Fibroblast of upper back skin (primary cell): ENCODE measurements at regions not wholly inside any gene's neighbourhood (a gene's known extent, or its start where the extent isn't known, plus 50 kb on each side); places are given as distances from the start of the nearest gene placed in this dataset.

Experiments
- DNase-seq: peaks from one replicate; pipeline ENCODE4 v3.0.0-alpha.2; 2013

DNA sequence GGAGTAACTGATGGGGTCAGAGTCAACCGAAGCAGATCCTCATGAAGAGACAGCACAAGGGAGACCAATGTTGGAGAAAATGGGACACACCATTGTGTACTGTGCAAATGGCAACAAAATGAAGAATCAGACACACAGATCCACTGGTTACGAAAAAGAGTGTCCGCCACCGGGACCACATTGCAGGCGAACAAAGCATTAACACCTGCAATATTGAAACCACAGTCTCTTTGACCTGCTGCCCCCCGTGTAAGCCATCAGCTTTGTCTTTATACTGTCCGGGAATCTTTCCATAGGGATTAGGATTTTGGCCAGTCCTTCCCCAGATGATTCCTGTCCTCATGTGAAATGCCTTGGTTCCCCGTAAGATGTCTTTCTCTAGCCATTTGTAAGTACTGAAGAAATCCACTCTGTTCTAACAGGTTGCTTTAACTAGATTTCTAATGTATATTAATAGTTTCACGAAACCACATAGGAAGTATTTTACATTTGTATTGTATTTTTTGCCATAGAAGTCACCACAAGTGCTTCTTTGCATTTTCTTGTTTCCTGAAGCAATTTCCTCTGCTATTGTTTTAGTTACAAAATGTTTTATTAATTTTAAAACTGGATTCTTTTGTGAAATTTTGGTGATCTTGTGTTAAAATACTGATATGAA, 140.8 kb upstream of the NFE2L3 start:
- no peak for DNase-seq

DNA sequence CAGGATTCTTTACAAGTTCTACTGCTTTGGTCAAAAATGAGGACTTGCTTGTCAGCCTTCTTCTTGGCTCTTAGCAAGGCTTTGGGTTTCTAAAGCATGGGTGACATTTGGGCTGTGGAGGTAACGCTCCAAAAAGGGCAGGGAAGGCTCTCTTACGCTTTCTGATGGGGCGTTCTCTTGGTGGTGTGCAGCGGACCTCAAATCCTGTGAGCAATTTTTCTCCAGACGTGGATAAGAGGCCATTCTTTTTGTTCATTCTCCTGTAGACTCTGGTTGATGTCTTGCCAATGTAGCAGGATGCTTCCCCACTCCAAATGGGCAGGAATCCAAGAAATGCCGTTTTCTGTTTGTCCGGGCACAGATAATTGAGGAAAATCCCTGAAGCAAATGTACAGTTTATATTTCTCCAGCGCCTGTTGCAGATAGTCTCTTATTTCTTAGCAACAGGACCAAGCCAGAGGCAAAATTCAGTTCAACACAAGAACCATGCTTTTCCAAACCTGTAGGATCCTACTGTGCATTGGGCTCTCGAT, 138.4 kb upstream of the NFE2L3 start:
- no peak for DNase-seq

DNA sequence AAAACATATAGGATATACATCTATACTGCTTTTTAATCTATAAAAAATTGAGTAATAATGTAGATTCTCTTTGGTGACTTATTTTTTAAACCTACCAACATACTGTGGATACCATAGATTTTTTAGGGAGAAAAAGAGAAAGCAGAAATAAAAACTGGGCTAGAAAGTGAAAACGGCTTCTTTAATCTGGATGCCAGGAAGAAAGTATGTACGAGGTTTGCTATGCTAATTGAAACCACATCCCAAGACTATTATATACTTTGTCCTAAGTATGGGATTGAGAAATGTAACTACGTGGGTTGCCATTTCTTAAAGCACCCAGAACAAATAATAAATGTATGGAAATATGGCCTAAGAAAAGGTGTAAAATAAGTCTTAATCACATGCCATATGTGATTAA, 129.0 kb upstream of the NFE2L3 start:
- DNase-seq, result peak; percentile 18

DNA sequence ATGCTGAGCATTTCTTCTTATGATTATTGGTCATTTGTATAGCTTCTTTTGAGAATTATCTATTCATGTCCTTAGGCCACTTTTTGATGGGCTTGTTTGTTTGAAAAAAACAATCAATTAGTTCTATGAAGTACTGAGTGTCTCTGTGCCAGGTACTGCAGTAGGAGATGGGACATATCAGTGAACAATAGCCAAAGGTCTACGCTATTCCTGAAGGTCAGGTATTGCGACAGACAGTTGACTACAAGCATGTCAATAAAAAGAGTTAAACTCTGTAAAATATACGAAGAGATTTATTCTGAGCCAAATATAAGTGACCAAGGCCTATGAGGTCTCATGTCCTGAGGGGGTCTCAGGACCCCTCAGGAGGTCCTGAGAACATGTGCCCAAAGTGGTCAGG, 122.1 kb upstream of the NFE2L3 start:
- DNase-seq, result no peak

DNA sequence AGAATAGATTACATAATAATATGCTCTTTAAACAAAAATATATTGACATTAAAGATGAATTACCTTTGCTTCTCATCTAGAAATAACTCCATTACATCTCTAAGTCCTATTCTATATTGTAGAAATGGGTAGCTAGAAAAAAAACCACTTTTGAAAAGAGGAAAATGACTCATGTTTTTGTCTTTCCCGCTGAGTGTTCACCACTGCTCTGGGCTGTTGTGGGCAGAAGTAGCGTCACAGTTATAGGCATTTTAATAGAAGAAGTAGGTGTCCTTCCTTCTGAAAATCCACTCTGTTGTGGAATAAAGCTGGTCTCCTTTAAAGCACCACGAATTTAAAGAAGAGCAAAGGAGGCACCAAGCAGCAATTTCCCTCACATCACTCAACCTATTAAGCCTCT, 117.6 kb upstream of the NFE2L3 start:
- no peak for DNase-seq

DNA sequence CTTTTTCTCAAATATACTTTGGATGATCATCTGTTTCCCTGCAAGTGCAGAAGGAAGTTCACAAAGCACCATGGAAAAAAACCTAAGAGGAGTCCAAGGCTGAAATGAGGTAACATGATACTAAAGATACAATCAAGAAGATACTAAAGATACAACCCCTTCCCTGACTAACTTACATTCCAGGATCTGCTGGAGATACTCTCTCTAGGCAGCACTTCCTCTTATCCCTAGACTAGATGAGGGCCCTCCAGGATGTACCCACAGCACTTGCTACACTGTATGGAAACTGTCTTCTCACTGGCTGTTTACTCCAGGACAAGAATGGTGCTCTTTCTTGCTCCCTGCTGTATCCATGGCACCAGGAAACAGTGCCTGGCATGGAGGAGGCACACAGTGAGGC, 116.4 kb upstream of the NFE2L3 start:
- no peak for DNase-seq

DNA sequence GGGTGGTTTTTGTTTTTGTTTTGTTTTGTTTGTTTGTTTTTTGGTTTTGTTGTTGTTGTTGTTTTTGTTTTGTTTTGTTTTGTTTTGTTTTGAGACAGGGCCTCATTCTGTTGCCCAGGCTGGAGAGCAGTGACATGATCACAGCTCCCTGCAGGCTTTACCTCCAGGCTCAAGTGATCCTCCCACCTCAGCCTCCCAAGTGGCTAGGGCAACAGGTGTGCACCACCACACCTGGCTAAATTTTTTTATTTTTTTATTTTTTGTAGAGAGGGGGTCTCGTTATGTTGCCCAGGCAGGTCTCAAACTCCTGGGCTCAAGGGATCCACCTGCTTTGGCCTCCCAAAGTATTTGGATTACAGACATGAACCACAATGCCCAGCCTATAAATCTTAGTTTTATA, 115.9 kb upstream of the NFE2L3 start:
- no peak for DNase-seq

DNA sequence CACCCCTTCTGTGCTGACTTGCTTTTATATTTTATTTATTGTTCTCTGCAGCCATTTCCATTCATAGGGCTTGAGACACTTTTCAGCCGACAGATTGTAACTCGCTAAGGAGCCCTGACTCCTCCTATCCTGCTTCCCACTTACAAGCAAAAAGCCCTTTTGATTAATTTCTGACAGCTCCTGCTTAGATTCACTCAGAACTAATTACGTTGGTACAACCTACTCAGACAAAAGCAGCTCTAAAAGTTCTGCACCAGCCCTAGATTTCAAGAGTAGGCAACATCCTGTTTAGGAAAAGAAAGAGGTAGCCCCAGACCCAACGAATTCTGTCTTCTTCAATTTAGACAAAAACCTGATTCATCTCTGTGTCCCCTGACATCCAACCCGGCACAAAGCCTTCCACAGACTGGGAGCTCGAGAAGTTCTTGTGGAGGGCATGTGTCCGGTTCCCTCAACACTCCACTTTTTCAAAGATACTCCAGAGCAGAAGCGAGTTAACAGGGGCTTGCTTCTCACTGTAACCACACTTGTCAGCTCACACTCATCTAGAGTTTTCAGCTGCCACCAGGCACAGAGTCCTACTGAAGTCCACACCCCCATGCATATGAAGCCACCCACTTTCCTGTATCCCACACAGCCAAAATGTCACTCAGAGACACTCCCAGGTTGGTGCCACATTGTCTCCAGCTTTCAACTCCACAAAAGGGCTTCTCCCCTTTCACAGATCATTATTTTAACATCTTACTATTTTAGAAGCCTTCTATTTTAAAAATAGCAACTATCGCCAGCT, 113.6 kb upstream of the NFE2L3 start:
- DNase-seq, result no peak

DNA sequence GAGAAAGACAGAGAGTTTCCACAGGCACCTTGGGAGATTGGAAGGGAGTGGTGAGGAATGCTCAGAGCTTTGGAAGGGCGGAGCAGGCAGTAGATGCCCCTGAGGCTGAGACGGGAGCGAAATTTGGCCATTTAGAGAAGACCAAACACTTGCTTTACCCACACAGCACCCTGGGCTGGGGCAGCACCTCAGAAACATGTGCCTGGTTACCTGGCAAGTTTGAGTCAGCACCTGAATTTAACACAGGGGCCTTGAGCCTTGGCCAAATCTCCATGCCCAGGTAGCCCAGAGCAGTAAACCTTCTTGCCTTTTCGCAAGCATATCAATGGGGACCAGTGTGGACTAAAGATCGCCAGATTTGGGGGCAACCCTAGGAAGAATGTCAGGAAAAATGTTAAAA, 111.9 kb upstream of the NFE2L3 start:
- no peak for DNase-seq

DNA sequence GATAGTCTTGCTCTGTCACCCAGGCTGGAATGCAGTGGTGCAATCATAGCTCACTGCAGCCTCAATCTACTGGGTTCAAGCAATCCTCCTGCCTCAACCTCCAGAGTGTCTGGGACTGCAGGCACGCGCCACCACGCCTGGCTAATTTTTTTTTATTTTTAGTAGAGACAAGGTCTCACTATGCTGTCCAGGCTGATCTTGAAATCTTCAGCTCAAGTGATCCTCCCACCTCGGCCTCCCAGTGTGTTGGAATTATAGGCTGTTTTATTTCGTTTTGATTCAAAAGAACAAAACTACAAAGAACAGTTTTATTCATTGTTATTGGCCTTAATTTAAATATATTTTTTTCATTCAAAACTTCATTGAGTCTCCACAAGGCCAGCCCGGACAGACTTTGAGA, 109.8 kb upstream of the NFE2L3 start:
- no peak for DNase-seq

DNA sequence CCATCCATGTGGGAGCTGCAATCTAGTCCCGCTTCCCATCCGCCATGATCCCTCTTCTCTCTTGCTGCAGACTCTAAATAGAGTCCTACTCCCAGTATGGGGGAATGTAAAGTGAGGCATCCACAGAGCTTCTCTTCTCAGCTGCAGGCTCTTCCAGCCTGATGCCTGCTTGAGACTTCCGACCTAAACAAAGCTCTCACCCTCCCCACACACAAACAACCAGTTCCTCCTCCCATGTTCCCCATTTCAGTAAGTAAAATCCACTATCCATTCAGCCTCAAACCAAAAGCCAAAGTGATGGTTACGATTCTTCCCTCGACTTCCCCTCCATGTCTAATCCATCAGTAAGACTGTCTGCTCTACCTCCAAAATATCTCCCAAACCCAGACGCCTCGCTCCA, 108.2 kb upstream of the NFE2L3 start:
- DNase-seq, result no peak

DNA sequence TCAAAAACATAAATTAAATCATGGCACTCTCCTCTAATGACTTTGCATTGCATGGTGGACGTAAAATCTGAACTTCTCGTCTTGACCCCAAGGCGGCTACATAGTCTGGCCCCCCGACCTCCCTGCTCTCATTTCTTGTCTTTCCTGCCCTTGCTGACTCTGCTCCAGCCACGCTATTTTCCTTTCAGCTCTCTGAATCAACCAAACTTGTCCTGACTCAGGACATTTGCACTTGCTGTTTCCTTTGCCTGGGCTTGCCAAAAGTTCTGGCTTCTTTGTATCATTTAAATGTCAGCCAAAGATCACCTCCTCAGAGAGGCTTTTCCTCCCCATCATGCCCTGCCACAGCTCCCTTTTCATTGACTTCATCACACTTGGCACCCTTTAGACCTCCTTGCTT, 107.7 kb upstream of the NFE2L3 start:
- DNase-seq, result no peak

DNA sequence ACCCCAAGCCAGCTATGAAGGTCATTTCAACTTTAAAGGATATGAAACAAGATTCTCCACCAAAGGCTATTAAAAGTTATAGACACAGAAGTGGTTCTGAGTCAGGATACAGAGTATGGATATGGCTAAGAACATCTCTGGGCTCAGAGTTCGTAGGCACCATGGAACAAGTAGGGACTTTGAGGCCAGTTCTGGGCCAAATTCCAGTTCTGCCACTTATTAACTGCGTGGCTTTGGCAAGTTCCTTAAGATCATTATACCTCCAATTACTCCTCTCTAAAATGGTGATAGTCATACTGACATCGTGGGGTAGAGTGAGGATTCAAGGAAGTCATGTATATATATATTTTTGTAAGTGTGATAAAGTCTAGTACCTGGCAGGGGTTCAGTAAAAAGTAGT, 105.8 kb upstream of the NFE2L3 start:
- DNase-seq, result no peak

DNA sequence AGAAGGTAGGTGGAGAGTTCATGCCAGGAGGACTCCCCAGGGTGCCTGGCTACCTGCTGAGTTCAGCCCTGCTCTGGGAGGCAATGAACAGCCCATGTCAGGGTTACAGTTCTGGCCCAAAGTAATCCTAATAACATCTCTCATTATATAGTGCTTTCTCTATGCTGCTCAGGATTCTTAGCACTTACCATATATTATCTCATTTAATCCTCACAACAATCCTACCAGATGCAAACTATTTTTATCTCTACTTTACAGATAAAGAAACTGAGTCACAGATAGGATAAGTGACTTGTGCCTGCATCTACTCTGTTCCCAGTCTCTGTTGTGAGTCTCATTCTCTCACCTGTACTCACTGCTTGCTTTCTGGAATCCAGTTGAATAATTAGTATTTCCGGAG, 105.1 kb upstream of the NFE2L3 start:
- DNase-seq, result no peak

DNA sequence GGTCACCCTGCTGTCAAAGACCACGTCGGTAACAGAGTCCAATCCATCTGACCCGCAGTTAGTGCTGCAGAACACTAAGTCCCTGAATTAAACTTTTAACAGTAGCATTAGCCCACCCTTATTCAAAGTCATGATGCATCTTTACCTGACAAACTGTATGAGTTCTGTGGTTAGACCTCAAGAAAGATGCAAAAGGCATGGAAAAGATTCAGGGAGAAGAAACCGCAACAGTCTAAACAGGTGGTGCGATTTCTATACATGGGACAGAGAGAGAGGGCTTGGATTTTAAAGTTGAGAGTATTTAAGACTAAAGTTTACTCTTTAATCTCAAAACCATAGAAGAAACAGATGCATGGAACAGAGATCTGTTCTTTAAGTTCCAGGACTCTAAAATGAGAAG, 103.3 kb upstream of the NFE2L3 start:
- DNase-seq, result no peak

DNA sequence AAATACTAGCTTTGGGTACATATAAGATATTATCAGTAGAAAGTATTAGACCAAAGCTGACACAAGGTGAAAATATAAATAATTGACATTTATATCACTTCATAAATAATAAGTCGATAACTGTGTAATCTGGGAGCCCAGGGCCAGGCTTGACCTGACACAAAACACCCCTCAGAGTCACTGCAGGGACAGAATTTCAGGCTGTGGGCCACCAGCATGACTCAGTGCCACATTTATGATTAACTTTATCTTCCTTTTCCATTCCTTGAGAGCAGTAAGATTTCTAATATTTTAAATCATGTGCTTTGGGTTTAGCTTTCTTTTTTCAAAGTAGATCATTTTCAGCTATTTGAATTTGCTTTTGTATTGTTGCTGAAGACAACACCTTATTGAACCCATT, 102.9 kb upstream of the NFE2L3 start:
- no peak for DNase-seq

DNA sequence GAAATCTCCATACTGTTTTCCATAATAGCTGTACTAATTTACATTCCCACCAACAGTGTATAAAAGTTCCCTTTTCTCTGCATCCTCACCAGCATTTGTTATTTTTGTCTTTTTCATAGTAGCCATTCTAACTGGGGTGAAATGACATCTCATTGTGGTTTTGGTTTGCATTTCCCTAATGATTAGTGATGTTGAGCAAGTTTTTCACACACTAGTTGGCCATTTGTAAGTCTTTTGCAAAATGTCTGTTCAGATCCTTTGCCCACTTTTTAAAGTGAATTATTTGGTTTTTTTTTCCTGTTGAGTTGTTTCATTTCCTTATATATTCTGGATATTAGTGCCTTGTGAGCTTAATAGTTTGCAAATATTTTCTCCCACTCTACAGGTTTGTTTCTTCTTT, 101.0 kb upstream of the NFE2L3 start:
- no peak for DNase-seq

DNA sequence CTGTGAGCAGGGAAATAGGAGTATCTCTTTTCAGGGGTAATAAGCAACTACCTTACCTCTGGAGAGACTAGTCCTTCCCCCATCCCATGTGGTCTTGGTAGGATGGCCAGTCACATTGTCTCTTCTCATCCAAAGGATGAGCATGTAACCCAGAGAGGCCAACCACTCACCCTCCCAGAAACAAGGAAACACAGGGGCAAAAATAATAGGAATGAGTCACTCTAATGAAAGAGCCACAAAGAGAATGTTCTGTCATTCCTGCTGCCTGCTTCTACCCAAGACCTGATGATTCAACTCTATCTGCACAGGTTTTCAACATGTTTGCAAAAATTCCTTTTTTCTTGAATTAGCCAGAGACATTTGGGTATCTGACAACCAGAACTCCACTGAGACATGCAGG, 99.3 kb upstream of the NFE2L3 start:
- DNase-seq, result peak; percentile 6

DNA sequence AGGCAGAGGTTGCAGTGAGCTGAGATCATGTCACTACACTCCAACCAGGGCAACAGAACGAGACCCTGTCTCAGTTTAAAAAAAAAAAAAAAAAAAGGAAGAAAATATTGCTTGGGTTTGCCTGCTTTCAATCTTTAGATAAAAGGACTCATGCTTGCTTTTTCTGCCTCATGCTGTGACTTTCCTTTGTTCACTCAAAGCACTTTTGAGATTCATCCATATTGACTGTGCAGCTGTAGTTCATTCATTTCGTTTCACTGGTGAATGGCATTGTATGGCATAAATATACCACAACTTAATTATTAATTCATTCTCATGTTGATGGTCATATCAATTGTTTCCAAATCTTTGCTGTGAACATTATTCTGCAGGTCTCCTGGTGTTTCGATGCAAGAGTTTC, 97.6 kb upstream of the NFE2L3 start:
- DNase-seq, result no peak

DNA sequence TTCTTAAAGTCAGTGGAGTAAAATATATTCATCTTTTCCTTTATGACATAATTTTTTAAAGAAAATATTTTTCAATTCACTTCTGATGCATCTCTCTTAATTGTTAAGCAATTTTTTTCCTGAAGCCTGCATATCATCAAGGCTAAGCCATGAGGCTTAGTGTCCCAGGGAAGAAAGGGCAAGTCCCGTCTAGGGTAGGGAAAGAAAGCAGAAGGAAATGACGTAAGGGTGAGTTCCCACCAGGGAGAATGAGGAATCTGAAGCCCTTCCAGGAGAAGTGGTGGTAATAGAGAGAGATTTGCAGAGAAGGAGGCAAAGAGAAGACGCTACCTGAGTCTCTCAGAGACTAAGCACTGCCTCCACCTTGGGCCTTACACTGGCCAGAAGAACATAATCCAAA, 96.8 kb upstream of the NFE2L3 start:
- no peak for DNase-seq

DNA sequence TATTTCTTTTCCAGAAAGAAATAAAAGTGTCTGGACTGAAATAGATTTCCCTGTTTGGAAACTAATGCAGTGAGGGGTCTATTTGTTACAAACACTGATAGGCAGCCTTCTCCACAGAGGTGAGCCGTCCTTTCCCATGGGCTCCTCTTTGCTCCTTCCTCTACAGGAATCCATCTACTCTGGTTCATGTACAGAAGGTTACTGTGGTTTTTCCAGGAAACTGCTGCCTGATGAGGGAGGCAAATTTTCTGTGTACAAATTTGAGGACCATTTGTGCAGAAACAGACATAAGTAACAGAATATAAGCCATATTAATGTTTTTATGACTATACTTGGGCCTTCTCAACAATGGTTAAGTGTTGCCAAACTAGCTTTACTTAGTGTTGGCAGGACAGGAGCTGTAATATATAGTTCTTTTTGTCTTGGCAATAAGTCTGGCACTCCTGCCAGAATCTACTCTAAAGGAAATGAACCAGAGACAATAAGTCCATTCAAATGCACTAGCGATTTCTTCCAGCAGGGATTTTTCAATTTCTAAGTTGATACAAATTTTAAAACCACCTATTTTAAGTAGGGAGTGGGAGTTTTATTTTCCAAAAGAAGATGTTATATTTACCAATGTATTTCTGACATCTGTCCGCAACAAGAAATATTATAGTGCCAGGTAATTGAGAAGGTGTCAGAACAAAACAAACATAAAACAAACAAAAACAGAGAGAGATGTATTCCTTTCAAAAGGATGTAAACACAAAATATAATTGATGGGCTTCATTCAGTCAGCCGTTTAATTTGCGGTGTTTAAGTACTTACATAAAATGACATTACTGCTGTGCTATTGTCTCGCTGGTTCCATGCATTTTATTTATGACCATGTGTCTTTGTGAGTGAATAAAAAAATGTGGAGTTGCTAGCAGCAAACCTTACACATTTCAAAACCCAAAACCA, 91.0 kb upstream of the NFE2L3 start:
- no peak for DNase-seq

DNA sequence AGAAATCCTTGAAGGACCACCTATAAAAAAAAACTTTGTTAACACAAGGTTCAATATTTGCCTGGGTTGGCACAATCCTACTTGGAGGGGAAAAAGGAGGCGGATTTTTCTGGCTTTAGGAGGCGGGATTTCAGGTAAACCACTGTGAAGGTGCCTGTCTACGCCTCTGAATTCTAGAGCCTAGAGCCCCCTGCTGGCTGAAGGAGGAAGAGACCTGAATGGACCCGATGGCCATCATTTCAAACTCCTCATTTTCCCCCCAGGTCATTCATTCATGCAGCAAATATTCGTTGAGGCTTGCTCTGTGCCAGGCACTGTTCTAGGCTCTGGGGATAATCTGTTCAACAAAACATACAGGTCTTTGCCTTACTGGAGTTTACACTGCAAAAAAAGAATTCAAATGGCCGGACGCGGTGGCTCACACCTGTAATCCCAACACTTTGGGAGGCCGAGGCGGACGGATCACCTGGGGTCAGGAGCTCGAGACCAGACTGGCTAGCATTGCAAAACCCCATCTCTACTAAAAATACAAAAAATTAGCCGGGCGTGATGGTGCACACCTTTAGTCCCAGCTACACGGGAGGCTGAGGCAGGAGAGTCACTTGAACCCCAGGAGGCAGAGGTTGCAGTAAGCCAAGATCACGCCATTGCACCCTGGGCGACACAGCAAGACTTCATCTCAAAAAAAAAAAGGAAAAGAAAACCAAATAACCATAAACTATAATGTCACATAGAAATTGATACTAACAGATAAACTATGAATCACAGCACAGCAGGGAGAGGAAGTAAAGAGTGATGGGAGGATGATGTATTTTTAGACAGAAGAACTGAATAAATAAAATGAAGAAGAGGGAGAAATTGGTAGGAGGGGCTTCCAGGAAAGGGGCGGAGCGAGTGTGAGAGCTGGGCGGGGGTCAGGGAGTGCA, 90.1 kb upstream of the NFE2L3 start:
- peak; percentile 36 for DNase-seq
